ENCODE measurements at regions not wholly inside any gene's neighbourhood (a gene's known extent, or its start where the extent isn't known, plus 50 kb on each side); places are given as distances from the start of the nearest gene placed in this dataset.

DNA sequence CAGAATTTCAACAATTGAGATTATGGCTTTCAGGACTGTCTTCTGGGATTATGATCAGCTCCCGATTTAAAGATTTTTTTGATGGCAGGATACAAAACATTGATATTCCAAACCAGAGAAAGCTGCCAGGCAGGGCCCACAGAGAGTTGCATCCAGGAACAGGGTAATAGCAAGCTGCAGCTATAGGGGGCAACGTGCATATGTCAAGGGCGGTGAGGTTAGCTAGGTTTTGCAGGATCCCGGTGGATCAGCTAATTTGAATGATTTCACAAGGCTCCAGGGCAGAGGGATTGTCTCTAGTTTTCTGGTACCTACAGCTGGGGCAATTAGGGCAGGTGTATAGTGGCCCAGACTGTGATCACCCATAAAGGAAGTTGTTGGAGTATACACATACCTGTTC lies 339.4 kb downstream of the CHSY3 start:
- 23% methylated on average over 4 of the region's 4 CpGs for WGBS (ENCODE audit: insufficient coverage, insufficient replicate concordance, low lambda C conversion rate, missing lambda C conversion rate)
- Histone ChIP-seq H3K9me3 (replicated peaks; ENCODE audit: control insufficient read depth, insufficient read depth, low read length) (no peaks in the 10 kb centered on the region), H3K36me3 (ENCODE audit: control insufficient read depth in 2 of 2, insufficient read depth in 2 of 2, low read length in 1 of 2) (no peaks in the 10 kb centered on the region), H3K4me1 (ENCODE audit: control insufficient read depth, insufficient read depth, low read length) (no peaks in the 10 kb centered on the region), H3K27ac (ENCODE audit: control insufficient read depth, insufficient read depth) (no peak overlapping the region), H3K4me3 (no peak overlapping the region), H2AFZ (ENCODE audit: control insufficient read depth, low read depth, low read length) (no peak overlapping the region), H4K20me1 (ENCODE audit: control insufficient read depth, insufficient read depth) (no peaks in the 10 kb centered on the region), H3K9ac (ENCODE audit: control insufficient read depth, insufficient read depth, low read length) (no peak overlapping the region), H3K79me2 (ENCODE audit: control insufficient read depth, insufficient read depth, low read length) (no peaks in the 10 kb centered on the region), H3K4me2 (ENCODE audit: control insufficient read depth, insufficient read depth) (no peak overlapping the region), H3K27me3 (replicated peaks in 1 of 2; ENCODE audit: control insufficient read depth in 2 of 2, insufficient read depth in 2 of 2, low read length in 1 of 2) (no peaks in the 10 kb centered on the region)
- intact Hi-C loops (cut with micrococcal nuclease; ENCODE audit: unreplicated experiment): no loop called here
- in situ Hi-C loops (cut with MboI): no loop called here
- ChIA-PET CTCF (interaction anchor here (0.6 kb wide), 1 partner anchor 40 kb away, joined by 3 read pairs; no protein-coding TSS in a partner anchor), SMC1A (ENCODE audit: uncharacterized antibody, unreplicated experiment) (interaction anchor here (1.8 to 2.0 kb wide), 2 partner anchors 9 to 11 kb away, joined by 4 to 6 read pairs; no protein-coding TSS in a partner anchor), POLR2A (no interaction called here), RAD21 (ENCODE audit: unreplicated experiment) (no interaction called here)
- TF ChIP-seq, protein P1, sequence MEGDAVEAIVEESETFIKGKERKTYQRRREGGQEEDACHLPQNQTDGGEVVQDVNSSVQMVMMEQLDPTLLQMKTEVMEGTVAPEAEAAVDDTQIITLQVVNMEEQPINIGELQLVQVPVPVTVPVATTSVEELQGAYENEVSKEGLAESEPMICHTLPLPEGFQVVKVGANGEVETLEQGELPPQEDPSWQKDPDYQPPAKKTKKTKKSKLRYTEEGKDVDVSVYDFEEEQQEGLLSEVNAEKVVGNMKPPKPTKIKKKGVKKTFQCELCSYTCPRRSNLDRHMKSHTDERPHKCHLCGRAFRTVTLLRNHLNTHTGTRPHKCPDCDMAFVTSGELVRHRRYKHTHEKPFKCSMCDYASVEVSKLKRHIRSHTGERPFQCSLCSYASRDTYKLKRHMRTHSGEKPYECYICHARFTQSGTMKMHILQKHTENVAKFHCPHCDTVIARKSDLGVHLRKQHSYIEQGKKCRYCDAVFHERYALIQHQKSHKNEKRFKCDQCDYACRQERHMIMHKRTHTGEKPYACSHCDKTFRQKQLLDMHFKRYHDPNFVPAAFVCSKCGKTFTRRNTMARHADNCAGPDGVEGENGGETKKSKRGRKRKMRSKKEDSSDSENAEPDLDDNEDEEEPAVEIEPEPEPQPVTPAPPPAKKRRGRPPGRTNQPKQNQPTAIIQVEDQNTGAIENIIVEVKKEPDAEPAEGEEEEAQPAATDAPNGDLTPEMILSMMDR (IDR thresholded peaks at IDR 0.05 in 2 of 3, conservative IDR thresholded peaks at IDR 0.05 in 1 of 3; ENCODE audit: control insufficient read depth in 2 of 3, extremely low read depth in 1 of 3, insufficient read depth in 1 of 3, low read depth in 3 of 3, low read length in 3 of 3): 0 out of 6 replicates have a peak, but pooled peaks of 1 of the 3 experiments have one; percentile 1
- no peak for TF ChIP-seq RCOR1 (conservative IDR thresholded peaks at IDR 0.05; ENCODE audit: low read depth, low read length)
- BruUV-seq (replicated peaks): no TSS peak
- no peak for FAIRE-seq
- no peak for ATAC-seq
- DNase-seq (ENCODE audit: low read depth, low spot score): no peak

DNA sequence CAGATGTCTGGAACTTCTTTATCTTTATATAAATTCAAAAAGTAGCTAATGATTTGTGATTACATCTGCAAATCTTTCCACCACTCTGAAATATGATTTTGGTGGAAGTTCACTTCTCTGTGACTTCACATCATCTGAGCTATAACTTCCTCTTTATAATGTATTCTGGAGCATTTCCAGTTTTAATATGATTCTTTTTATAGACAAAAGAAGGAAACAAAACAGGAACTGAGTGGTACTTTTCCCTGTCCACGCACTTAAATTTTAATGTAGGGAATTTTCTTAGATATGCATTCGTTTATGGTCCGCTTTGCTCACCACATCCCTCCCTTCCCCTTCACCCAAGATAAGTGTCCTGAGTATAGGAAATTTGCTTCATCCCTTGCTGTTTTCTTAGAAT lies 333.5 kb downstream of the CHSY3 start:
- 0% methylated on average over 3 of the region's 3 CpGs for WGBS (ENCODE audit: insufficient coverage, insufficient replicate concordance, low lambda C conversion rate, missing lambda C conversion rate)
- Histone ChIP-seq H3K9me3 (replicated peaks; ENCODE audit: control insufficient read depth, insufficient read depth, low read length) (no peaks in the 10 kb centered on the region), H3K27ac (ENCODE audit: control insufficient read depth, insufficient read depth) (no peak overlapping the region), H3K79me2 (ENCODE audit: control insufficient read depth, insufficient read depth, low read length) (no peaks in the 10 kb centered on the region), H2AFZ (ENCODE audit: control insufficient read depth, low read depth, low read length) (no peak overlapping the region), H3K36me3 (ENCODE audit: control insufficient read depth in 2 of 2, insufficient read depth in 2 of 2, low read length in 1 of 2) (no peaks in the 10 kb centered on the region), H3K4me1 (ENCODE audit: control insufficient read depth, insufficient read depth, low read length) (no peaks in the 10 kb centered on the region), H3K9ac (ENCODE audit: control insufficient read depth, insufficient read depth, low read length) (no peak overlapping the region), H3K27me3 (replicated peaks in 1 of 2; ENCODE audit: control insufficient read depth in 2 of 2, insufficient read depth in 2 of 2, low read length in 1 of 2) (no peaks in the 10 kb centered on the region), H4K20me1 (ENCODE audit: control insufficient read depth, insufficient read depth) (no peaks in the 10 kb centered on the region), H3K4me3 (no peak overlapping the region), H3K4me2 (ENCODE audit: control insufficient read depth, insufficient read depth) (no peak overlapping the region)
- DNase-seq (ENCODE audit: low read depth, low spot score) (no peak), FAIRE-seq (no peak), ATAC-seq (no peak)
- ChIA-PET CTCF (interaction anchor here (1.1 to 1.5 kb wide), 2 partner anchors 15 to 188 kb away, joined by 3 to 5 read pairs; no protein-coding TSS in a partner anchor), SMC1A (ENCODE audit: uncharacterized antibody, unreplicated experiment) (interaction anchor here (0.5 to 1.1 kb wide), 3 partner anchors 11 to 64 kb away, joined by 3 read pairs; no protein-coding TSS in a partner anchor), POLR2A (no interaction called here), RAD21 (ENCODE audit: unreplicated experiment) (interaction anchor here (1.0 kb wide), 1 partner anchor 127 kb away, joined by 3 read pairs; no protein-coding TSS in a partner anchor)
- BruUV-seq (replicated peaks): no TSS peak
- in situ Hi-C loops (cut with MboI) (no loop called here), intact Hi-C loops (cut with micrococcal nuclease; ENCODE audit: unreplicated experiment) (no loop called here)
- no peak for TF ChIP-seq GATAD2B (conservative IDR thresholded peaks at IDR 0.05; ENCODE audit: low read depth)
- no peak for TF ChIP-seq EED (IDR thresholded peaks at IDR 0.05; ENCODE audit: low read depth)
- no peak for TF ChIP-seq FOS (IDR thresholded peaks at IDR 0.05; ENCODE audit: borderline replicate concordance, extremely low read depth, insufficient read length)
- TF ChIP-seq, protein P2, sequence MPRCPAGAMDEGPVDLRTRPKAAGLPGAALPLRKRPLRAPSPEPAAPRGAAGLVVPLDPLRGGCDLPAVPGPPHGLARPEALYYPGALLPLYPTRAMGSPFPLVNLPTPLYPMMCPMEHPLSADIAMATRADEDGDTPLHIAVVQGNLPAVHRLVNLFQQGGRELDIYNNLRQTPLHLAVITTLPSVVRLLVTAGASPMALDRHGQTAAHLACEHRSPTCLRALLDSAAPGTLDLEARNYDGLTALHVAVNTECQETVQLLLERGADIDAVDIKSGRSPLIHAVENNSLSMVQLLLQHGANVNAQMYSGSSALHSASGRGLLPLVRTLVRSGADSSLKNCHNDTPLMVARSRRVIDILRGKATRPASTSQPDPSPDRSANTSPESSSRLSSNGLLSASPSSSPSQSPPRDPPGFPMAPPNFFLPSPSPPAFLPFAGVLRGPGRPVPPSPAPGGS (IDR thresholded peaks at IDR 0.05; ENCODE audit: borderline replicate concordance, insufficient read depth, low read depth, low read length, poor library complexity, severe bottlenecking): no peak
- TF ChIP-seq, protein P3, sequence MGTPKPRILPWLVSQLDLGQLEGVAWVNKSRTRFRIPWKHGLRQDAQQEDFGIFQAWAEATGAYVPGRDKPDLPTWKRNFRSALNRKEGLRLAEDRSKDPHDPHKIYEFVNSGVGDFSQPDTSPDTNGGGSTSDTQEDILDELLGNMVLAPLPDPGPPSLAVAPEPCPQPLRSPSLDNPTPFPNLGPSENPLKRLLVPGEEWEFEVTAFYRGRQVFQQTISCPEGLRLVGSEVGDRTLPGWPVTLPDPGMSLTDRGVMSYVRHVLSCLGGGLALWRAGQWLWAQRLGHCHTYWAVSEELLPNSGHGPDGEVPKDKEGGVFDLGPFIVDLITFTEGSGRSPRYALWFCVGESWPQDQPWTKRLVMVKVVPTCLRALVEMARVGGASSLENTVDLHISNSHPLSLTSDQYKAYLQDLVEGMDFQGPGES (IDR thresholded peaks at IDR 0.05): no peak
- no peak for TF ChIP-seq DPF2 (IDR thresholded peaks at IDR 0.05)
- no peak for TF ChIP-seq SREBF1 (IDR thresholded peaks at IDR 0.05; ENCODE audit: low read length)
- no peak for TF ChIP-seq NR2C2 (IDR thresholded peaks at IDR 0.05; ENCODE audit: borderline replicate concordance, control insufficient read depth, insufficient read length, low read depth)
- no peak for TF ChIP-seq POLR2AphosphoS5 (IDR thresholded peaks at IDR 0.05; ENCODE audit: low read length)
- TF ChIP-seq BRCA1 (IDR thresholded peaks at IDR 0.05; ENCODE audit: low read depth, low read length): no peak
- no peak for TF ChIP-seq TAF1 (IDR thresholded peaks at IDR 0.05; ENCODE audit: borderline replicate concordance, low read depth, low read length)
- TF ChIP-seq SMC3 (IDR thresholded peaks at IDR 0.05; ENCODE audit: borderline replicate concordance, low read length): no peak
- TF ChIP-seq PML (IDR thresholded peaks at IDR 0.05; ENCODE audit: low read length): no peak
